Neural cell (in vitro differentiated cells): ENCODE measurements at regions not wholly inside any gene's neighbourhood (a gene's known extent, or its start where the extent isn't known, plus 50 kb on each side); places are given as distances from the start of the nearest gene placed in this dataset.

Source experiments
- H2AFZ ChIP-seq: fragments of 200-600, 300-800 bp; sonication (generic), shearing (Covaris generic); 2 replicates; pipeline ENCODE4 v1.6.0; 2014; ENCODE audit warnings: low read depth, mild to moderate bottlenecking, antibody characterized with exemption, low read length, moderate library complexity
- H3F3A ChIP-seq: fragments of 200-600 bp; shearing (Covaris generic); 2 replicates; pipeline ENCODE4 v1.6.1; 2016; ENCODE audit warnings: mild to moderate bottlenecking, moderate library complexity, mixed read lengths, antibody characterized with exemption, low read length; ENCODE audit not compliant: insufficient read depth, poor library complexity, severe bottlenecking
- H3K27ac ChIP-seq: fragments of 200-600, 300-800 bp; sonication (generic), shearing (Covaris generic); 2 replicates; pipeline ENCODE4 v1.5.1; 2014; ENCODE audit warnings: mild to moderate bottlenecking, low read length, moderate library complexity
- H3K27me3 ChIP-seq: fragments of 300-800, 200-600 bp; sonication (generic), shearing (Covaris generic); 2 replicates; pipeline ENCODE4 v1.6.0; 2014; ENCODE audit warnings: mild to moderate bottlenecking, low read depth, low read length, moderate library complexity; ENCODE audit not compliant: insufficient read depth
- H3K36me3 ChIP-seq: fragments of 300-800, 200-600 bp; sonication (generic), shearing (Covaris generic); 2 replicates; pipeline ENCODE4 v1.5.1; 2014; ENCODE audit warnings: mild to moderate bottlenecking, antibody characterized with exemption, low read length, moderate library complexity; ENCODE audit not compliant: insufficient read depth
- H3K4me2 ChIP-seq: fragments of 300-800, 200-600 bp; sonication (generic), shearing (Covaris generic); 2 replicates; pipeline ENCODE4 v1.6.0; 2014; ENCODE audit warnings: mild to moderate bottlenecking, low read length
- H3K4me3 ChIP-seq: fragments of 300-800, 200-600 bp; sonication (generic), shearing (Covaris generic); 2 replicates; pipeline ENCODE4 v1.5.1; 2014; ENCODE audit warnings: mild to moderate bottlenecking, low read length, moderate library complexity
- H3K79me2 ChIP-seq: fragments of 200-600 bp; shearing (Covaris generic); replicated peaks from 2 replicates; pipeline ENCODE4 v1.6.0; 2014; ENCODE audit warnings: mild to moderate bottlenecking, low read length, moderate library complexity; ENCODE audit not compliant: insufficient read depth
- H3K9ac ChIP-seq: fragments of 300-800, 200-600 bp; sonication (generic), shearing (Covaris generic); 2 replicates; pipeline ENCODE4 v1.6.1; 2016; ENCODE audit warnings: mild to moderate bottlenecking, low read length, mixed read lengths
- H3K9me2 ChIP-seq: fragments of 200-600 bp; shearing (Covaris generic); 2 replicates; pipeline ENCODE4 v1.6.1; 2016; ENCODE audit warnings: mild to moderate bottlenecking, low read length, mixed read lengths; ENCODE audit not compliant: insufficient read depth
- H3K9me3 ChIP-seq: fragments of 200-600, 300-800 bp; sonication (generic), shearing (Covaris generic); 2 replicates; pipeline ENCODE4 v1.6.1; 2016; ENCODE audit warnings: mild to moderate bottlenecking, mixed run types, low read length, moderate library complexity, mixed read lengths
- H4K20me1 ChIP-seq: fragments of 200-600 bp; shearing (Covaris generic); 2 replicates; pipeline ENCODE4 v1.6.1; 2016; ENCODE audit warnings: mild to moderate bottlenecking, mixed run types; ENCODE audit not compliant: insufficient read depth
- EP300 ChIP-seq: fragments of 450-650 bp; conservative IDR thresholded peaks from 2 replicates; pipeline ENCODE4 v1.6.1; 2014; ENCODE audit warnings: antibody characterized with exemption, mild to moderate bottlenecking, moderate library complexity; ENCODE audit not compliant: poor library complexity, severe bottlenecking
- EZH2 ChIP-seq: fragments of 200-600, 300-800 bp; shearing (Covaris generic), sonication (generic); IDR thresholded peaks from 2 replicates; pipeline ENCODE4 v1.6.1; 2014; ENCODE audit warnings: antibody characterized with exemption, low read length, borderline replicate concordance, mild to moderate bottlenecking; ENCODE audit not compliant: insufficient read depth, poor library complexity, severe bottlenecking
- MXI1 ChIP-seq: fragments of 450-650 bp; conservative IDR thresholded peaks from 2 replicates; pipeline ENCODE4 v1.6.1; 2014; ENCODE audit warnings: antibody characterized with exemption, mild to moderate bottlenecking; ENCODE audit not compliant: poor library complexity, severe bottlenecking
- POLR2AphosphoS5 ChIP-seq: IDR thresholded peaks from 2 replicates; pipeline ENCODE4 v1.6.1; 2012
- RAD21 ChIP-seq: fragments of 450-650 bp; conservative IDR thresholded peaks from 2 replicates; pipeline ENCODE4 v1.6.1; 2014; ENCODE audit warnings: antibody characterized with exemption, mild to moderate bottlenecking, moderate library complexity
- SMC3 ChIP-seq: fragments of 450-650 bp; conservative IDR thresholded peaks from 2 replicates; pipeline ENCODE4 v1.6.1; 2014; ENCODE audit warnings: antibody characterized with exemption, mild to moderate bottlenecking, moderate library complexity; ENCODE audit not compliant: poor library complexity
- TAF1 ChIP-seq: IDR thresholded peaks from 2 replicates; pipeline ENCODE4 v1.6.1; 2012; ENCODE audit warnings: low read depth
- TF ChIP-seq, protein P1 (sequence below): fragments of 450-650 bp; IDR thresholded peaks from 2 replicates; pipeline ENCODE4 v1.5.1; 2014; ENCODE audit warnings: antibody characterized with exemption, mild to moderate bottlenecking, moderate library complexity; ENCODE audit not compliant: poor library complexity, severe bottlenecking
- TF ChIP-seq, protein P2 (sequence below): IDR thresholded peaks from 2 replicates; pipeline ENCODE4 v1.6.1; 2012; ENCODE audit warnings: borderline replicate concordance

DNA sequence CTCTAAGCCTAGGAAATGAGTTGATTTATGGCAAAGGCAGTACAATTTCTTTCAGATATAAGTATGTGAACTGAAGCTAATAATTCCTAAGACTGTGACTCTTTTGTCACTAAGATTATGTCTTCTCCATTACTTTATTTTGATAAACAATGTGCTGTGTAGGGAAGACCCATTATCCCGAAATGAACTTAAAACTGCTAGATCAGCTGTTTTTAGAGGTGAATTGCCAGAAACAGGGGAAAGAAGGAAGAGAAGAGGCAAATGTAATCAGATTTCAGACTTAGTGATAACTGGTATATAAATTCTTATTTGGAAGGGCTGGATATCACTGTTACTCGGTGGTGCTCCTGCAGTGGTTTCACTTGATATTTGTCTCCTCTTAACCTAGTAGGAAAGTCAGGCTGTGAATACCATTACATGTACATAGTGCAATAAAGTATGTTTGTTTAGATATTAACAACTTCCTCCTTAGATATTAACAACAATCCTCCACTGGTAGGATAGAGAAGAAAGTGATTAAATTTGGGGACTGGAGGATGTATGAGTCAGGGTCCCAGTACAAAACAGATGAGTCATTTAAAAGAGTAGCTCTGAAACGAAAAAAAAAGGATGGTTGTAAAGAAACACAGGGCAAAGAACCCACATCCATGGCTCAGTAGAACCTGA is 338.5 kb upstream of the KCNH8 start:
- H3K9me2 ChIP-seq: no peaks in the 10 kb centered on the region
- H3K27ac ChIP-seq: no peak overlapping the region
- H2AFZ ChIP-seq: no peak overlapping the region

DNA sequence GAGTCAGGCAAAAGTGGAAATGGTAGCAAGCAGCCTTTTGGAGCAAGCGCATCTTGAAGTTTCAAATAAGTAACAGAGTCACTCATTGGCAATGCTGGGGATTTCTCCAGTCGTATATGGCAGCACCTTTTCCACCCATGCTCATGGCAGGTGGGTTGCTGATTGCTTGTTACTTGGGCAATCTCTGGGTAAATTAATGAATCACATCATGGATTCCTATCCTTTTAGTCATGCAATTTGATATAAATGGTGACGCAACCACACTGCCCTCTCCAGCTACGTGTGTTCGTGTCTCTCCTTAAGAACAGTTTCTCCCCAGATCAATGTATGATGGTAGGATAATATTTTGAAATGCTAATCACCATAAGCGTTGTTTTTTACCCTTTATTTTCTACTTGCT is 339.9 kb upstream of the KCNH8 start:
- H3K4me3 ChIP-seq: no peak overlapping the region
- H3K9me3 ChIP-seq: no peaks in the 10 kb centered on the region
- H4K20me1 ChIP-seq: no peaks in the 10 kb centered on the region
- H2AFZ ChIP-seq: no peak overlapping the region
- H3K79me2 ChIP-seq: no peaks in the 10 kb centered on the region
- no peaks in the 10 kb centered on the region for H3F3A ChIP-seq
- TF ChIP-seq RAD21: no peak
- TF ChIP-seq, protein P1, sequence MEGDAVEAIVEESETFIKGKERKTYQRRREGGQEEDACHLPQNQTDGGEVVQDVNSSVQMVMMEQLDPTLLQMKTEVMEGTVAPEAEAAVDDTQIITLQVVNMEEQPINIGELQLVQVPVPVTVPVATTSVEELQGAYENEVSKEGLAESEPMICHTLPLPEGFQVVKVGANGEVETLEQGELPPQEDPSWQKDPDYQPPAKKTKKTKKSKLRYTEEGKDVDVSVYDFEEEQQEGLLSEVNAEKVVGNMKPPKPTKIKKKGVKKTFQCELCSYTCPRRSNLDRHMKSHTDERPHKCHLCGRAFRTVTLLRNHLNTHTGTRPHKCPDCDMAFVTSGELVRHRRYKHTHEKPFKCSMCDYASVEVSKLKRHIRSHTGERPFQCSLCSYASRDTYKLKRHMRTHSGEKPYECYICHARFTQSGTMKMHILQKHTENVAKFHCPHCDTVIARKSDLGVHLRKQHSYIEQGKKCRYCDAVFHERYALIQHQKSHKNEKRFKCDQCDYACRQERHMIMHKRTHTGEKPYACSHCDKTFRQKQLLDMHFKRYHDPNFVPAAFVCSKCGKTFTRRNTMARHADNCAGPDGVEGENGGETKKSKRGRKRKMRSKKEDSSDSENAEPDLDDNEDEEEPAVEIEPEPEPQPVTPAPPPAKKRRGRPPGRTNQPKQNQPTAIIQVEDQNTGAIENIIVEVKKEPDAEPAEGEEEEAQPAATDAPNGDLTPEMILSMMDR: no peak
- no peak for TF ChIP-seq POLR2AphosphoS5
- TF ChIP-seq SMC3: no peak
- no peak for TF ChIP-seq TAF1
- TF ChIP-seq MXI1: no peak
- TF ChIP-seq EP300: no peak
- TF ChIP-seq, protein P2, sequence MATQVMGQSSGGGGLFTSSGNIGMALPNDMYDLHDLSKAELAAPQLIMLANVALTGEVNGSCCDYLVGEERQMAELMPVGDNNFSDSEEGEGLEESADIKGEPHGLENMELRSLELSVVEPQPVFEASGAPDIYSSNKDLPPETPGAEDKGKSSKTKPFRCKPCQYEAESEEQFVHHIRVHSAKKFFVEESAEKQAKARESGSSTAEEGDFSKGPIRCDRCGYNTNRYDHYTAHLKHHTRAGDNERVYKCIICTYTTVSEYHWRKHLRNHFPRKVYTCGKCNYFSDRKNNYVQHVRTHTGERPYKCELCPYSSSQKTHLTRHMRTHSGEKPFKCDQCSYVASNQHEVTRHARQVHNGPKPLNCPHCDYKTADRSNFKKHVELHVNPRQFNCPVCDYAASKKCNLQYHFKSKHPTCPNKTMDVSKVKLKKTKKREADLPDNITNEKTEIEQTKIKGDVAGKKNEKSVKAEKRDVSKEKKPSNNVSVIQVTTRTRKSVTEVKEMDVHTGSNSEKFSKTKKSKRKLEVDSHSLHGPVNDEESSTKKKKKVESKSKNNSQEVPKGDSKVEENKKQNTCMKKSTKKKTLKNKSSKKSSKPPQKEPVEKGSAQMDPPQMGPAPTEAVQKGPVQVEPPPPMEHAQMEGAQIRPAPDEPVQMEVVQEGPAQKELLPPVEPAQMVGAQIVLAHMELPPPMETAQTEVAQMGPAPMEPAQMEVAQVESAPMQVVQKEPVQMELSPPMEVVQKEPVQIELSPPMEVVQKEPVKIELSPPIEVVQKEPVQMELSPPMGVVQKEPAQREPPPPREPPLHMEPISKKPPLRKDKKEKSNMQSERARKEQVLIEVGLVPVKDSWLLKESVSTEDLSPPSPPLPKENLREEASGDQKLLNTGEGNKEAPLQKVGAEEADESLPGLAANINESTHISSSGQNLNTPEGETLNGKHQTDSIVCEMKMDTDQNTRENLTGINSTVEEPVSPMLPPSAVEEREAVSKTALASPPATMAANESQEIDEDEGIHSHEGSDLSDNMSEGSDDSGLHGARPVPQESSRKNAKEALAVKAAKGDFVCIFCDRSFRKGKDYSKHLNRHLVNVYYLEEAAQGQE: no peak
- no peak for TF ChIP-seq EZH2
- H3K27me3 ChIP-seq: no peaks in the 10 kb centered on the region
- no peak overlapping the region for H3K4me2 ChIP-seq
- H3K36me3 ChIP-seq: no peaks in the 10 kb centered on the region
- no peak overlapping the region for H3K27ac ChIP-seq
- no peak overlapping the region for H3K9ac ChIP-seq
- H3K9me2 ChIP-seq: no peaks in the 10 kb centered on the region

More for the DNA sequence above, 338.5 kb upstream of the KCNH8 start:
- Histone ChIP-seq H3K79me2 (no peaks in the 10 kb centered on the region), H3K9ac (no peak overlapping the region), H3K9me3 (no peaks in the 10 kb centered on the region), H3K36me3 (no peaks in the 10 kb centered on the region), H3K4me3 (no peak overlapping the region), H4K20me1 (no peaks in the 10 kb centered on the region), H3F3A (no peaks in the 10 kb centered on the region), H3K4me2 (no peak overlapping the region), H3K27me3 (no peaks in the 10 kb centered on the region)
- TF ChIP-seq, protein P2: no peak
- TF ChIP-seq, protein P1: no peak
- TF ChIP-seq POLR2AphosphoS5: no peak
- TF ChIP-seq EP300: no peak
- no peak for TF ChIP-seq EZH2
- TF ChIP-seq SMC3: no peak
- TF ChIP-seq TAF1: no peak
- no peak for TF ChIP-seq RAD21
- TF ChIP-seq MXI1: no peak
